Right atrium auricular region (tissue), 2 donors: ENCODE measurements at regions not wholly inside any gene's neighbourhood (a gene's known extent, or its start where the extent isn't known, plus 50 kb on each side); places are given as distances from the start of the nearest gene placed in this dataset.

Source experiments
- DNase-seq: peaks from one replicate; pipeline ENCODE4 v3.0.0-alpha.2; 2019; ENCODE audit warnings: low spot score
- H3K27ac ChIP-seq, 2 donors: fragments of 200-600 bp; sonication (generic); 1 replicate in 1 of 2; 2 replicates in 1 of 2; pipeline ENCODE4 v1.5.1; 2016 to 2019
- H3K27me3 ChIP-seq, 2 donors: fragments of 200-600 bp; sonication (generic); one replicate each; pipeline versions ENCODE4 v1.5.1 to v1.6.0; 2017 to 2019
- H3K36me3 ChIP-seq: fragments of 200-600 bp; sonication (generic); one replicate; pipeline ENCODE4 v1.5.1; 2016
- H3K4me1 ChIP-seq, 2 donors: fragments of 200-600 bp; sonication (generic); one replicate each; pipeline versions ENCODE4 v1.5.1 to v1.6.0; 2017 to 2019
- H3K4me3 ChIP-seq, 2 donors: fragments of 200-600 bp; sonication (generic); 1 replicate in 1 of 2; 2 replicates in 1 of 2; pipeline ENCODE4 v1.5.1; 2017 to 2019; ENCODE audit warnings: mild to moderate bottlenecking in 1 of 2, moderate library complexity in 1 of 2
- H3K9me3 ChIP-seq, 2 donors: fragments of 200-600 bp; sonication (generic); one replicate each; pipeline ENCODE4 v1.5.1; 2019
- TF ChIP-seq, protein P1 (sequence below), 2 donors: fragments of 200-600 bp; sonication (generic); IDR thresholded peaks; one replicate each; pipeline ENCODE4 v1.5.1; 2019; ENCODE audit warnings: antibody characterized with exemption in 2 of 2

DNA sequence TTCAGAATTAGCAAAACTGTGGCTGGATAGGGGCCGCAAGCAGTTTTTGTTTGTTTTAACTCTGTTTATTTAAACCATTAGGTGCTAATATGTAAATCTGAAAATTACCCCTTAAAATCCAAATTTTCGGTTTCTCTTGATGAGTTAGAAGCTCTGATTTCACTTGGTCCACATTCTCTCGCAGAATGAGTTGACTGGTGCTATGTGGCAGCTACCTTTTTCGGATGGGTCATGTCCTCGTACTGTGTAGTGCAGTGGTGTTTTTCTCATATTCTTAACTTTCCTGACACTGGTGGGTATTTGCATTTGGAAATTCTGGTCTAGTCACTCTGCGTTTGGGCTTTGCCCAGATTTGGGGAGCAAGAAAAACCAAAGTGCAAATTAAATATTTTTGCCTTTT lies 87.1 kb downstream of the DIPK2A start:
- H3K36me3 ChIP-seq, result no peaks in the 10 kb centered on the region
- no peak overlapping the region for H3K27ac ChIP-seq
- H3K27me3 ChIP-seq, result no peaks in the 10 kb centered on the region
- H3K9me3 ChIP-seq, result no peaks in the 10 kb centered on the region
- no peak overlapping the region for H3K4me3 ChIP-seq
- no peaks in the 10 kb centered on the region for H3K4me1 ChIP-seq
- DNase-seq, result no peak
- TF ChIP-seq, protein P1, sequence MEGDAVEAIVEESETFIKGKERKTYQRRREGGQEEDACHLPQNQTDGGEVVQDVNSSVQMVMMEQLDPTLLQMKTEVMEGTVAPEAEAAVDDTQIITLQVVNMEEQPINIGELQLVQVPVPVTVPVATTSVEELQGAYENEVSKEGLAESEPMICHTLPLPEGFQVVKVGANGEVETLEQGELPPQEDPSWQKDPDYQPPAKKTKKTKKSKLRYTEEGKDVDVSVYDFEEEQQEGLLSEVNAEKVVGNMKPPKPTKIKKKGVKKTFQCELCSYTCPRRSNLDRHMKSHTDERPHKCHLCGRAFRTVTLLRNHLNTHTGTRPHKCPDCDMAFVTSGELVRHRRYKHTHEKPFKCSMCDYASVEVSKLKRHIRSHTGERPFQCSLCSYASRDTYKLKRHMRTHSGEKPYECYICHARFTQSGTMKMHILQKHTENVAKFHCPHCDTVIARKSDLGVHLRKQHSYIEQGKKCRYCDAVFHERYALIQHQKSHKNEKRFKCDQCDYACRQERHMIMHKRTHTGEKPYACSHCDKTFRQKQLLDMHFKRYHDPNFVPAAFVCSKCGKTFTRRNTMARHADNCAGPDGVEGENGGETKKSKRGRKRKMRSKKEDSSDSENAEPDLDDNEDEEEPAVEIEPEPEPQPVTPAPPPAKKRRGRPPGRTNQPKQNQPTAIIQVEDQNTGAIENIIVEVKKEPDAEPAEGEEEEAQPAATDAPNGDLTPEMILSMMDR (IDR thresholded peaks at IDR 0.05), result no peak

DNA sequence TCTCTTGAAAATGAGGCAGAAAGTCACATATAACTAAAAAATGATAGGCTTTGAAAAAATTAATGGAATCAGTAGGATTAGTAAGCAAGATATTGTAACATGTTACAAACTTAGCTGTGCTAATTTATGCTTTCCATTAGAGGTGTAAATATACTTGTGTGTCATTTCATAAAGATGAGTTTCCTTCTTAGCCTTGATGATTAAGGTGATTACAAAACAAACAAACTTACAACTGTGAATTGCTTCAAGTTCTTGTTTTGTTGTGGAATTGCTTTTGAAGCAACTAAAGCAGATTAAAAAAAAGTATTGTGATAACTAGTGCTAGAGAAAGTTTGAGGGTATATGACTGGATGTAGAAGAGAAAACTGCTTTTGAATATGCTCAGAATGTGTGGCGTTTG lies 87.9 kb downstream of the DIPK2A start:
- no peaks in the 10 kb centered on the region for H3K4me1 ChIP-seq
- H3K9me3 ChIP-seq, result no peaks in the 10 kb centered on the region
- no peak overlapping the region for H3K4me3 ChIP-seq
- H3K27ac ChIP-seq, result no peak overlapping the region
- H3K36me3 ChIP-seq, result no peaks in the 10 kb centered on the region
- H3K27me3 ChIP-seq, result no peaks in the 10 kb centered on the region
- no peak for DNase-seq
- TF ChIP-seq, protein P1 (IDR thresholded peaks at IDR 0.05), result no peak

DNA sequence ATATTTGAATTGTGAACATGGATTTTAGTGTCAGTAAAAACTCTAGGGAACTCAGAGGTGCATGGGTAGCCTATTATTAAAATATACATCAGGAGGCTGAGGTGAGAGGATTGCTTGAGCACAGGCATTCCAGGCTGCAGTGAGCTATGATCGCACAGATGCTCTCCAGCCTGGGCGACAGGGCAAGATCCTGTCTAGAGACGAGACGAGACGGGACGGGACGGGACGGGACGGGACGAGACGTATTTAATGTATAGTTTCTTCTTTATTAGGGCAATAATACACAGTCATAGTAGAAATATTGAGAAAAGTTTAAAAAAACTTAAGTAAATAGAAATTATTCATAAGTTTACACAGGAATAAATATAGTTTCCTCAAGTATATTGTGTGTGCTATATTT lies 89.3 kb downstream of the DIPK2A start:
- no peak for DNase-seq
- Histone ChIP-seq H3K36me3 (no peaks in the 10 kb centered on the region), H3K9me3 (no peaks in the 10 kb centered on the region), H3K27ac (no peak overlapping the region), H3K4me3 (no peak overlapping the region), H3K4me1 (no peaks in the 10 kb centered on the region), H3K27me3 (no peaks in the 10 kb centered on the region)
- TF ChIP-seq, protein P1 (IDR thresholded peaks at IDR 0.05), result no peak

DNA sequence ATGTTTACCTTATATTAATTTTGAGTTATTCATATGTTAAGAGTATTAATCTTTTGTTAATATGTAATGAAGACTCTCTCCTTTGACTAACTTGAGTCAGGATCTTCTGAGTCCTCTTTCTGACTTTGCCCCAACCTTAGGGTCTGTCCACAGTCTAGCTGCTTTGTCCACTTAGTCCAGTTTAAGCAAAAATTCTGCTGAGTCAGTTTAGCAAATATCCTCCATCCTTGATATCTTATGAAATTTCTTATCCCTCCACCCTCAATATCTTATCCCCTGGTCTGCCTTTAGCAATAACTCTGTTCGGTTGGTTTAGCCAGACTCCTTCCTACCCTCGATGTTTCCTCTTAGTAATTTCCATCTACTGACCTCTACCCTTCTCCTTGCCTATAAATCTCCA lies 91.7 kb downstream of the DIPK2A start:
- TF ChIP-seq, protein P1 (IDR thresholded peaks at IDR 0.05), result no peak

DNA sequence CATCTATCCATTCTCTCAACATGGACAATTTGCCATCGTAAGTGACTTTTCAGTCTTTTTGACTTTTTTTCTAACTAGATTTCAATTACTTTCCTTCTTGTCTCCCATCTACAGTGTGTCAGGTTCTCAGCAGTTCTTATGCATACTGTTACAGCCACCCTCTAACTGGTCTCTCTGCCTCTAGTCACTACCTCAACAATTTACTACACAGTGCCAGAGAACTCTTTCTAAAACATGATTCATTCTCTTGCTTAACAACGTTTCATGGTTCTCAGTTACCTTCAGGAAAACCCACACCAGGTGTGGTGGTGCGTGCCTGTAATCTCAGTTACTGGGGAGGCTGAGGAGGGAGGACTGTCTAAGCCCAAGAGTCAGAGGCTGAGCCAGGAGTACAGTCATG lies 95.4 kb downstream of the DIPK2A start:
- H3K9me3 ChIP-seq, result peaks cover 9 to 14% of the 10 kb centered on the region in 2 donors
- no peaks in the 10 kb centered on the region for H3K36me3 ChIP-seq
- TF ChIP-seq, protein P1 (IDR thresholded peaks at IDR 0.05), result no peak
- H3K27me3 ChIP-seq, result no peaks in the 10 kb centered on the region
- no peak overlapping the region for H3K4me3 ChIP-seq
- DNase-seq, result no peak
- no peak overlapping the region for H3K27ac ChIP-seq
- H3K4me1 ChIP-seq, result no peaks in the 10 kb centered on the region

More for the DNA sequence above, 91.7 kb downstream of the DIPK2A start:
- H3K27me3 ChIP-seq, result no peaks in the 10 kb centered on the region
- H3K4me3 ChIP-seq, result no peak overlapping the region
- no peaks in the 10 kb centered on the region for H3K36me3 ChIP-seq
- no peak overlapping the region for H3K27ac ChIP-seq
- no peak for DNase-seq
- H3K9me3 ChIP-seq, result no peaks in the 10 kb centered on the region
- H3K4me1 ChIP-seq, result no peaks in the 10 kb centered on the region

DNA sequence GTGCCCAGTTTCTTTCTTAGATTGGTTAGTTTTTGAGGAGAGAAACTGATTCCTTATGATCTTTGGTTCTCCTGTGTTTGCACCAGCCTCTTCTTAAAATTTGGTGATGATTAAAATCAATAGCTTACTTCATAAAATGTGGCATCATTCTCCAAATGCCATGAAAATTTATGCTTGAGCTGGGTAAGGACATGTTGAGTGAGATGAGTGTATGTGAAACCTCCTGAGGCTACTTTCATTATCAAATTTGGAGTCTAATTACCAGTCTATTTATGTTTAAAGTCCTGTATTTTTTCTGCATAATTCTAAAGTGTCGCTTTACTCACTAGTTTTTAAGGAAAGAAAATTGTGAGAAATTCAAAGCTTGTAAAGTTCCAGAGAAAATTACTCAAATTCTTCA lies 102.1 kb downstream of the DIPK2A start:
- no peak for DNase-seq
- Histone ChIP-seq H3K36me3 (no peaks in the 10 kb centered on the region), H3K4me3 (no peak overlapping the region)

More for the DNA sequence above, 102.1 kb downstream of the DIPK2A start:
- no peak overlapping the region for H3K27ac ChIP-seq
- H3K4me1 ChIP-seq, result no peaks in the 10 kb centered on the region
- H3K9me3 ChIP-seq, result peaks cover 15 to 20% of the 10 kb centered on the region in 2 donors
- TF ChIP-seq, protein P1 (IDR thresholded peaks at IDR 0.05), result no peak
- H3K27me3 ChIP-seq, result no peaks in the 10 kb centered on the region
